ENCODE measurements at regions not wholly inside any gene's neighbourhood (a gene's known extent, or its start where the extent isn't known, plus 50 kb on each side); places are given as distances from the start of the nearest gene placed in this dataset.

- no peak for TF ChIP-seq CTCF (optimal IDR thresholded peaks at IDR 0.05 in 1 of 3, IDR thresholded peaks at IDR 0.05 in 1 of 3, conservative IDR thresholded peaks at IDR 0.05 in 1 of 3; ENCODE audit: extremely low read depth in 1 of 3, insufficient read depth in 2 of 3, low read length in 3 of 3)
- no peak for TF ChIP-seq EZH2 (IDR thresholded peaks at IDR 0.05; ENCODE audit: low read length)
These were observed 576.7 kb upstream of the CNTNAP2 start for GRCh38 chr7:145539910-145540309.

Measured in keratinocyte (primary cell).